OCI-LY7 (cell line): ENCODE measurements at regions not wholly inside any gene's neighbourhood (a gene's known extent, or its start where the extent isn't known, plus 50 kb on each side); places are given as distances from the start of the nearest gene placed in this dataset.

Source experiments
- CTCF ChIP-seq: fragments of 200-600 bp; sonication (generic); conservative IDR thresholded peaks from 2 replicates; pipeline ENCODE4 v1.5.1; 2014; ENCODE audit warnings: mild to moderate bottlenecking, antibody characterized with exemption, low read length, moderate library complexity, mixed read lengths
- EZH2phosphoT487 ChIP-seq: fragments of 200-600 bp; sonication (generic); IDR thresholded peaks from 2 replicates; pipeline ENCODE4 v1.6.1; 2018; ENCODE audit warnings: low read depth, borderline replicate concordance, mild to moderate bottlenecking, mixed run types, antibody characterized with exemption, low read length, moderate library complexity, mixed read lengths

GRCh38 chr14:98489115-98489514 is 782.9 kb downstream of the BCL11B start:
- no peak for TF ChIP-seq CTCF
- no peak for TF ChIP-seq EZH2phosphoT487
